ENCODE measurements at regions not wholly inside any gene's neighbourhood (a gene's known extent, or its start where the extent isn't known, plus 50 kb on each side); places are given as distances from the start of the nearest gene placed in this dataset.

- no peak for DNase-seq
- Histone ChIP-seq H3K9me3 (ENCODE audit: control insufficient read depth in 2 of 3, insufficient read depth in 1 of 3, low read length in 3 of 3) (no peaks in the 10 kb centered on the region), H3K27ac (ENCODE audit: low read depth in 2 of 2, low read length in 2 of 2) (no peak overlapping the region), H3K4me1 (ENCODE audit: control insufficient read depth in 2 of 3, insufficient read depth in 2 of 3, low read depth in 1 of 3, low read length in 3 of 3) (no peaks in the 10 kb centered on the region), H3K9ac (ENCODE audit: low read length in 3 of 3) (no peak overlapping the region), H3K36me3 (ENCODE audit: control insufficient read depth in 2 of 3, insufficient read depth in 3 of 3, low read length in 3 of 3) (no peaks in the 10 kb centered on the region), H3K27me3 (ENCODE audit: control insufficient read depth, insufficient read depth, low read length) (no peaks in the 10 kb centered on the region), H3K4me3 (ENCODE audit: low read length in 3 of 3) (no peak overlapping the region)
- TF ChIP-seq CTCF (IDR thresholded peaks at IDR 0.05; ENCODE audit: borderline replicate concordance, extremely low read depth, insufficient read depth): no peak
- intact Hi-C loops (cut with DNase I): no loop called here
- FAIRE-seq: no peak
Measured at GRCh38 chr16:6956511-6956910, 376.1 kb upstream of the RBFOX1 start.

- no peak overlapping the region for H3K27ac ChIP-seq (ENCODE audit: low read depth in 2 of 2, low read length in 2 of 2)
- no peaks in the 10 kb centered on the region for H3K36me3 ChIP-seq (ENCODE audit: control insufficient read depth in 2 of 3, insufficient read depth in 3 of 3, low read length in 3 of 3)
- no peaks in the 10 kb centered on the region for H3K4me1 ChIP-seq (ENCODE audit: control insufficient read depth in 2 of 3, insufficient read depth in 2 of 3, low read depth in 1 of 3, low read length in 3 of 3)
- DNase-seq (no peak), FAIRE-seq (no peak)
- no peak for TF ChIP-seq CTCF (IDR thresholded peaks at IDR 0.05; ENCODE audit: borderline replicate concordance, extremely low read depth, insufficient read depth)
- H3K9me3 ChIP-seq (ENCODE audit: control insufficient read depth in 2 of 3, insufficient read depth in 1 of 3, low read length in 3 of 3): no peaks in the 10 kb centered on the region
- no peak overlapping the region for H3K4me3 ChIP-seq (ENCODE audit: low read length in 3 of 3)
- intact Hi-C loops (cut with DNase I): no loop called here
- no peak overlapping the region for H3K9ac ChIP-seq (ENCODE audit: low read length in 3 of 3)
- no peaks in the 10 kb centered on the region for H3K27me3 ChIP-seq (ENCODE audit: control insufficient read depth, insufficient read depth, low read length)
Measured at GRCh38 chr16:6955303-6955702, 377.3 kb upstream of the RBFOX1 start.

- H3K4me1 ChIP-seq (ENCODE audit: control insufficient read depth in 2 of 3, insufficient read depth in 2 of 3, low read depth in 1 of 3, low read length in 3 of 3): no peaks in the 10 kb centered on the region
- no peak overlapping the region for H3K9ac ChIP-seq (ENCODE audit: low read length in 3 of 3)
- DNase-seq: no peak
- intact Hi-C loops (cut with DNase I): no loop called here
- no peak overlapping the region for H3K27ac ChIP-seq (ENCODE audit: low read depth in 2 of 2, low read length in 2 of 2)
- no peaks in the 10 kb centered on the region for H3K9me3 ChIP-seq (ENCODE audit: control insufficient read depth in 2 of 3, insufficient read depth in 1 of 3, low read length in 3 of 3)
- no peaks in the 10 kb centered on the region for H3K27me3 ChIP-seq (ENCODE audit: control insufficient read depth, insufficient read depth, low read length)
- no peak for TF ChIP-seq CTCF (IDR thresholded peaks at IDR 0.05; ENCODE audit: borderline replicate concordance, extremely low read depth, insufficient read depth)
- no peak for FAIRE-seq
- H3K36me3 ChIP-seq (ENCODE audit: control insufficient read depth in 2 of 3, insufficient read depth in 3 of 3, low read length in 3 of 3): no peaks in the 10 kb centered on the region
- no peak overlapping the region for H3K4me3 ChIP-seq (ENCODE audit: low read length in 3 of 3)
Measured at GRCh38 chr16:6949240-6949639, 383.4 kb upstream of the RBFOX1 start.

- Histone ChIP-seq H3K27me3 (ENCODE audit: control insufficient read depth, insufficient read depth, low read length) (no peaks in the 10 kb centered on the region), H3K9me3 (ENCODE audit: control insufficient read depth in 2 of 3, insufficient read depth in 1 of 3, low read length in 3 of 3) (peaks cover 0 to 3% (median 0%) of the 10 kb centered on the region in 3 donors), H3K4me3 (ENCODE audit: low read length in 3 of 3) (no peak overlapping the region), H3K4me1 (ENCODE audit: control insufficient read depth in 2 of 3, insufficient read depth in 2 of 3, low read depth in 1 of 3, low read length in 3 of 3) (no peaks in the 10 kb centered on the region), H3K9ac (ENCODE audit: low read length in 3 of 3) (no peak overlapping the region), H3K27ac (ENCODE audit: low read depth in 2 of 2, low read length in 2 of 2) (no peak overlapping the region), H3K36me3 (ENCODE audit: control insufficient read depth in 2 of 3, insufficient read depth in 3 of 3, low read length in 3 of 3) (no peaks in the 10 kb centered on the region)
- DNase-seq (no peak), FAIRE-seq (no peak)
- intact Hi-C loops (cut with DNase I): no loop called here
- TF ChIP-seq CTCF (IDR thresholded peaks at IDR 0.05; ENCODE audit: borderline replicate concordance, extremely low read depth, insufficient read depth): no peak
Measured at GRCh38 chr16:6947291-6947690, 385.4 kb upstream of the RBFOX1 start.
